K562 (cell line): ENCODE measurements at regions not wholly inside any gene's neighbourhood (a gene's known extent, or its start where the extent isn't known, plus 50 kb on each side); places are given as distances from the start of the nearest gene placed in this dataset.
"Not testable (repeated sequence)": the region's sequence is repeated elsewhere in the genome, so short reads cannot be mapped to it uniquely, and the experiment has no call there.

Source experiments
- ATAC-seq: fragments of 200-7000 bp; cut with Tn5 transposase; 3 replicates; pipeline ENCODE4 v1.9.1; 2020; ENCODE audit warnings: moderate library complexity
- BruUV-seq: library from RNA; stranded (reverse); fragments of 400-500 nt; replicated peaks from 2 replicates; lab custom pipeline; 2021; lab: Mats Ljungman, UMichigan
- CTCF ChIA-PET: fragments of 300-600 bp; formaldehyde crosslinking; extraction: SDS; loops from one replicate; lab custom pipeline; 2021; ENCODE audit warnings: low intra/inter-chr PET ratio; lab: Yijun Ruan, JAX
- POLR2A ChIA-PET: fragments of 300-600, 350-650 bp; sonication (Branson Sonifier 250); formaldehyde crosslinking; extraction: SDS; loops from one replicate; lab custom pipeline; 2021; ENCODE audit warnings: antibody characterized with exemption, inconsistent platforms; lab: Yijun Ruan, JAX
- DNase-seq, 4 experiments: peaks; one replicate each; pipeline versions ENCODE4 v3.0.0 to v3.0.0-alpha.2; 2011 to 2018; ENCODE audit warnings: low spot score in 3 of 4, mixed read lengths in 3 of 4; ENCODE audit errors: extremely low read depth in 1 of 4
- FAIRE-seq: peaks from 2 replicates; lab custom pipeline; 2011; peaks lifted over from hg19 to GRCh38; lab: Jason Lieb, UNC
- H2AFZ ChIP-seq: 2 replicates; pipeline ENCODE4 v1.6.0; 2011; ENCODE audit warnings: low read depth, low read length, control low read depth, inconsistent platforms
- H3K27ac ChIP-seq: fragments of 200-600 bp; 3 replicates; pipeline ENCODE4 v1.8.0; 2011; ENCODE audit warnings: low read depth, mild to moderate bottlenecking, control low read depth, inconsistent platforms, low read length, moderate library complexity, mixed read lengths; ENCODE audit errors: extremely low read depth
- H3K27me3 ChIP-seq, 2 experiments: fragments of 300-600 bp in 1 of 2; 2 replicates in 1 of 2; 3 replicates in 1 of 2; pipeline versions ENCODE4 v1.6.0 to v1.8.0; 2011; ENCODE audit warnings: inconsistent platforms in 2 of 2, low read length in 2 of 2, mild to moderate bottlenecking in 1 of 2, mixed read lengths in 1 of 2, moderate library complexity in 1 of 2; ENCODE audit not compliant: control insufficient read depth in 2 of 2, insufficient read depth in 2 of 2
- H3K36me3 ChIP-seq: fragments of 300-600 bp; 3 replicates; pipeline ENCODE4 v1.8.0; 2011; ENCODE audit warnings: mild to moderate bottlenecking, low read length, inconsistent platforms; ENCODE audit not compliant: control insufficient read depth, insufficient read depth
- H3K4me1 ChIP-seq, 2 experiments: fragments of 200-600 bp in 1 of 2; replicated peaks in 1 of 2; 2 replicates in 1 of 2; 3 replicates in 1 of 2; pipeline versions ENCODE4 v1.5.1 to v1.8.0; 2011; ENCODE audit warnings: inconsistent platforms in 2 of 2, low read length in 2 of 2, mild to moderate bottlenecking in 1 of 2, mixed read lengths in 1 of 2, moderate library complexity in 1 of 2; ENCODE audit not compliant: control insufficient read depth in 2 of 2, insufficient read depth in 2 of 2
- H3K4me2 ChIP-seq: 2 replicates; pipeline ENCODE4 v1.6.1; 2011; ENCODE audit warnings: low read length, control low read depth, inconsistent platforms, mixed read lengths; ENCODE audit not compliant: insufficient read depth
- H3K4me3 ChIP-seq: fragments of 200-600 bp; sonication (generic), shearing (Covaris generic); 2 replicates; pipeline ENCODE4 v1.5.1; 2016; ENCODE audit warnings: control low read depth, inconsistent platforms
- H3K79me2 ChIP-seq: fragments of 200-600 bp; 3 replicates; pipeline ENCODE4 v1.8.0; 2011; ENCODE audit warnings: low read length, inconsistent platforms; ENCODE audit not compliant: control insufficient read depth, insufficient read depth
- H3K9ac ChIP-seq, 2 experiments: 2 replicates each; pipeline versions ENCODE4 v1.6.0 to v1.6.1; 2011; ENCODE audit warnings: low read depth in 2 of 2, low read length in 2 of 2, control low read depth in 1 of 2, inconsistent platforms in 1 of 2, mild to moderate bottlenecking in 1 of 2, mixed read lengths in 1 of 2; ENCODE audit not compliant: insufficient read depth in 1 of 2
- H3K9me1 ChIP-seq: one replicate; pipeline ENCODE4 v1.6.0; 2011; ENCODE audit warnings: inconsistent platforms, mild to moderate bottlenecking, low read length, moderate library complexity; ENCODE audit not compliant: control insufficient read depth, insufficient read depth
- H3K9me3 ChIP-seq: replicated peaks from 2 replicates; pipeline ENCODE4 v1.5.1; 2011; ENCODE audit warnings: low read depth, low read length, inconsistent platforms; ENCODE audit not compliant: control insufficient read depth, insufficient read depth
- H4K20me1 ChIP-seq: replicated peaks from 2 replicates; pipeline ENCODE4 v1.6.1; 2011; ENCODE audit warnings: low read length, inconsistent platforms, mixed read lengths; ENCODE audit not compliant: control insufficient read depth, insufficient read depth
- CHD2 ChIP-seq: IDR thresholded peaks from 2 replicates; pipeline ENCODE4 v1.6.1; 2011; ENCODE audit warnings: low read depth, low read length
- FIP1L1 ChIP-seq: fragments of 200-400 bp; formaldehyde crosslinking; IDR thresholded peaks from 2 replicates; pipeline ENCODE4 v1.6.1; 2018; ENCODE audit warnings: mild to moderate bottlenecking, low read depth, low read length; ENCODE audit not compliant: poor library complexity, severe bottlenecking
- HMG20B ChIP-seq: fragments of 250-450 bp; sonication (Bioruptor Pico); IDR thresholded peaks from 2 replicates; pipeline ENCODE4 v1.5.0; 2021; ENCODE audit warnings: mild to moderate bottlenecking
- POLR3A ChIP-seq: IDR thresholded peaks from 2 replicates; pipeline ENCODE4 v1.6.1; 2011; ENCODE audit warnings: borderline replicate concordance, mild to moderate bottlenecking, moderate library complexity; ENCODE audit not compliant: insufficient read length, insufficient read depth; ENCODE audit errors: extremely low read depth
- XRCC4 ChIP-seq: IDR thresholded peaks from one replicate; pipeline ENCODE4 v1.6.1; 2011; ENCODE audit not compliant: insufficient read depth, insufficient read length; ENCODE audit errors: extremely low read depth
- ZNF431 ChIP-seq: sonication (generic); formaldehyde crosslinking; IDR thresholded peaks from 2 replicates; pipeline ENCODE4 v1.8.0; 2022; ENCODE audit warnings: mild to moderate bottlenecking, missing genetic modification reagents
- WGBS: fragments of 100-300 bp; shearing (Covaris generic); methylation state at CpG from one replicate; pipeline ENCODE4 v1.1.6; 2016; ENCODE audit warnings: low coverage, mixed read lengths; ENCODE audit not compliant: insufficient coverage; ENCODE audit errors: missing lambda C conversion rate; 5-methylcytosine and 5-hydroxymethylcytosine counted together
- in situ Hi-C: fragments of 300-500 bp; cut with MboI; formaldehyde crosslinking; loops from 4 replicates; pipeline ENCODE4 v1.15.0; 2018; ENCODE audit warnings: inconsistent platforms, mixed read lengths
- intact Hi-C: fragments of 100-400 bp; cut with micrococcal nuclease; formaldehyde crosslinking; loops from 2 replicates; pipeline ENCODE4 v1.14.2; 2022
- TF ChIP-seq, protein P1 (sequence below), 2 experiments: IDR thresholded peaks; 2 replicates each; pipeline ENCODE4 v1.6.1; 2012; ENCODE audit warnings: improper control_type of control experiment in 2 of 2, low read depth in 2 of 2, low read length in 2 of 2, borderline replicate concordance in 1 of 2
- TF ChIP-seq, protein P2 (sequence below): fragments of 450-650 bp; IDR thresholded peaks from 2 replicates; pipeline ENCODE4 v1.6.1; 2017; ENCODE audit warnings: antibody characterized with exemption, mild to moderate bottlenecking

- Histone ChIP-seq H3K36me3 (no peaks in the 10 kb centered on the region), H3K9ac (no peak overlapping the region), H3K27ac (no peak overlapping the region), H3K4me3 (no peak overlapping the region), H2AFZ (no peak overlapping the region), H4K20me1 (no peaks in the 10 kb centered on the region), H3K9me1 (no peaks in the 10 kb centered on the region), H3K4me2 (no peak overlapping the region), H3K9me3 (no peaks in the 10 kb centered on the region), H3K4me1 (no peaks in the 10 kb centered on the region), H3K27me3 (no peaks in the 10 kb centered on the region), H3K79me2 (no peaks in the 10 kb centered on the region)
- in situ Hi-C loops (no loop called here), intact Hi-C loops (no loop called here)
- ChIA-PET POLR2A (no interaction called here), CTCF (no interaction called here)
- DNase-seq (no peak), FAIRE-seq (no peak), ATAC-seq (no peak)
- TF ChIP-seq, protein P1, sequence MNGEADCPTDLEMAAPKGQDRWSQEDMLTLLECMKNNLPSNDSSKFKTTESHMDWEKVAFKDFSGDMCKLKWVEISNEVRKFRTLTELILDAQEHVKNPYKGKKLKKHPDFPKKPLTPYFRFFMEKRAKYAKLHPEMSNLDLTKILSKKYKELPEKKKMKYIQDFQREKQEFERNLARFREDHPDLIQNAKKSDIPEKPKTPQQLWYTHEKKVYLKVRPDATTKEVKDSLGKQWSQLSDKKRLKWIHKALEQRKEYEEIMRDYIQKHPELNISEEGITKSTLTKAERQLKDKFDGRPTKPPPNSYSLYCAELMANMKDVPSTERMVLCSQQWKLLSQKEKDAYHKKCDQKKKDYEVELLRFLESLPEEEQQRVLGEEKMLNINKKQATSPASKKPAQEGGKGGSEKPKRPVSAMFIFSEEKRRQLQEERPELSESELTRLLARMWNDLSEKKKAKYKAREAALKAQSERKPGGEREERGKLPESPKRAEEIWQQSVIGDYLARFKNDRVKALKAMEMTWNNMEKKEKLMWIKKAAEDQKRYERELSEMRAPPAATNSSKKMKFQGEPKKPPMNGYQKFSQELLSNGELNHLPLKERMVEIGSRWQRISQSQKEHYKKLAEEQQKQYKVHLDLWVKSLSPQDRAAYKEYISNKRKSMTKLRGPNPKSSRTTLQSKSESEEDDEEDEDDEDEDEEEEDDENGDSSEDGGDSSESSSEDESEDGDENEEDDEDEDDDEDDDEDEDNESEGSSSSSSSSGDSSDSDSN (IDR thresholded peaks at IDR 0.05; ENCODE audit: borderline replicate concordance in 1 of 2, low read depth in 2 of 2, low read length in 2 of 2) = no peak
- no peak for TF ChIP-seq POLR3A
- no peak for TF ChIP-seq ZNF431 (CRISPR knock-in tag)
- no peak for TF ChIP-seq HMG20B (CRISPR knock-in tag)
- no peak for TF ChIP-seq CHD2
- TF ChIP-seq XRCC4 = no peak
- TF ChIP-seq, protein P2, sequence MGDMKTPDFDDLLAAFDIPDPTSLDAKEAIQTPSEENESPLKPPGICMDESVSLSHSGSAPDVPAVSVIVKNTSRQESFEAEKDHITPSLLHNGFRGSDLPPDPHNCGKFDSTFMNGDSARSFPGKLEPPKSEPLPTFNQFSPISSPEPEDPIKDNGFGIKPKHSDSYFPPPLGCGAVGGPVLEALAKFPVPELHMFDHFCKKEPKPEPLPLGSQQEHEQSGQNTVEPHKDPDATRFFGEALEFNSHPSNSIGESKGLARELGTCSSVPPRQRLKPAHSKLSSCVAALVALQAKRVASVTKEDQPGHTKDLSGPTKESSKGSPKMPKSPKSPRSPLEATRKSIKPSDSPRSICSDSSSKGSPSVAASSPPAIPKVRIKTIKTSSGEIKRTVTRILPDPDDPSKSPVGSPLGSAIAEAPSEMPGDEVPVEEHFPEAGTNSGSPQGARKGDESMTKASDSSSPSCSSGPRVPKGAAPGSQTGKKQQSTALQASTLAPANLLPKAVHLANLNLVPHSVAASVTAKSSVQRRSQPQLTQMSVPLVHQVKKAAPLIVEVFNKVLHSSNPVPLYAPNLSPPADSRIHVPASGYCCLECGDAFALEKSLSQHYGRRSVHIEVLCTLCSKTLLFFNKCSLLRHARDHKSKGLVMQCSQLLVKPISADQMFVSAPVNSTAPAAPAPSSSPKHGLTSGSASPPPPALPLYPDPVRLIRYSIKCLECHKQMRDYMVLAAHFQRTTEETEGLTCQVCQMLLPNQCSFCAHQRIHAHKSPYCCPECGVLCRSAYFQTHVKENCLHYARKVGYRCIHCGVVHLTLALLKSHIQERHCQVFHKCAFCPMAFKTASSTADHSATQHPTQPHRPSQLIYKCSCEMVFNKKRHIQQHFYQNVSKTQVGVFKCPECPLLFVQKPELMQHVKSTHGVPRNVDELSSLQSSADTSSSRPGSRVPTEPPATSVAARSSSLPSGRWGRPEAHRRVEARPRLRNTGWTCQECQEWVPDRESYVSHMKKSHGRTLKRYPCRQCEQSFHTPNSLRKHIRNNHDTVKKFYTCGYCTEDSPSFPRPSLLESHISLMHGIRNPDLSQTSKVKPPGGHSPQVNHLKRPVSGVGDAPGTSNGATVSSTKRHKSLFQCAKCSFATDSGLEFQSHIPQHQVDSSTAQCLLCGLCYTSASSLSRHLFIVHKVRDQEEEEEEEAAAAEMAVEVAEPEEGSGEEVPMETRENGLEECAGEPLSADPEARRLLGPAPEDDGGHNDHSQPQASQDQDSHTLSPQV = no peak
- no peak for TF ChIP-seq FIP1L1
- WGBS = 0% methylated on average over 3 of the region's 6 CpGs
- no TSS peak for BruUV-seq
Observed at GRCh38 chr13:65783383-65783782, 1446.8 kb downstream of the PCDH9 start.

DNA sequence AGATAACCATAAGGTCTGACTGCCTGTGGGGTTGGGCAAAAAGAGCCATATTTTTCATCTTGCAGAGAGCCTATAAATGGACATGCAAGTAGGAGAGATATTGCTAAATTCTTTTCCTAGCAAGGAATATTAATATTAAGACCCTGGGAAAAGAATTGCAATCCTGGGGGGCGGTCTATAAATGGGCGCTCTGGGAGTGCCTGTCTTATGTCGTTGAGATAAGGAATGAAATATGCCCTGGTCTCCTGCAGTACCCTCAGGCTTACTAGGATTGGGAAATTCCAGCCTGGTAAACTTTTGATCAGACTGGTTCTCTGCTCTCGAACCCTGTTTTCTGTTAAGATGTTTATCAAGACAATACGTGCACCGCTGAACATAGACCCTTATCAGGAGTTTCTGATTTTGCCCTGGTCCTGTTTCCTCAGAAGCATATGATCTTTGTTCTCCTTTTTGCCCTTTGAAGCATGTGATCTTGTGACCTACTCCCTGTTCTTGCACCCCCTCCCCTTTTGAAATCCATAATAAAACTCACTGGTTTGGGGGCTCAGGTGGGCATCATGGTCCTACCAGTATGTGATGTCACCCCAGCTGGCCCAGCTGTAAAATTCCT lies 1458.3 kb downstream of the PCDH9 start:
- H3K79me2 ChIP-seq, H3K36me3 ChIP-seq, H2AFZ ChIP-seq, H3K27me3 ChIP-seq, H3K9ac ChIP-seq, POLR2A ChIA-PET, H3K4me2 ChIP-seq, H3K9me1 ChIP-seq, H3K4me3 ChIP-seq, BruUV-seq, FAIRE-seq, H3K4me1 ChIP-seq, H3K27ac ChIP-seq, DNase-seq, ATAC-seq, H3K9me3 ChIP-seq, in situ Hi-C loops, CTCF ChIA-PET, intact Hi-C loops, H4K20me1 ChIP-seq: not testable (repeated sequence)
- WGBS = 0% methylated on average over 5 of the region's 6 CpGs
